Endothelial cell of umbilical vein (primary cell): ENCODE measurements at regions not wholly inside any gene's neighbourhood (a gene's known extent, or its start where the extent isn't known, plus 50 kb on each side); places are given as distances from the start of the nearest gene placed in this dataset.

Experiments
- BruUV-seq: library from RNA; stranded (reverse); fragments of 400-500 nt; replicated peaks from 2 replicates; lab custom pipeline; 2021; lab: Mats Ljungman, UMichigan
- CTCF ChIA-PET: fragments of 300-600, 350-600 bp; sonication (Branson Sonifier 250); formaldehyde crosslinking; loops from one replicate; lab custom pipeline; 2021; ENCODE audit warnings: antibody characterized with exemption, inconsistent platforms; lab: Charles Lee
- POLR2A ChIA-PET: fragments of 300-600, 350-600 bp; sonication (Branson Sonifier 250); formaldehyde crosslinking; loops from one replicate; lab custom pipeline; 2021; ENCODE audit warnings: antibody characterized with exemption, inconsistent platforms; lab: Charles Lee
- DNase-seq: peaks from one replicate; pipeline ENCODE4 v3.0.0-alpha.2; 2011; ENCODE audit warnings: low read depth, low spot score
- FAIRE-seq: peaks from 2 replicates; lab custom pipeline; 2011; peaks lifted over from hg19 to GRCh38; lab: Jason Lieb, UNC
- H2AFZ ChIP-seq: 2 replicates; pipeline ENCODE4 v1.6.0; 2012; ENCODE audit warnings: low read depth, low read length, control low read depth, inconsistent platforms
- H3K27ac ChIP-seq: 2 replicates; pipeline ENCODE4 v1.5.1; 2011; ENCODE audit warnings: low read depth, mild to moderate bottlenecking, control low read depth, low read length, moderate library complexity; ENCODE audit not compliant: insufficient read depth
- H3K27me3 ChIP-seq, 2 experiments: 2 replicates each; pipeline versions ENCODE4 v1.6.0 to v1.6.1; 2011; ENCODE audit warnings: low read length in 2 of 2, mixed read lengths in 1 of 2; ENCODE audit not compliant: control insufficient read depth in 2 of 2, insufficient read depth in 2 of 2
- H3K36me3 ChIP-seq, 2 experiments: 2 replicates in 1 of 2; 3 replicates in 1 of 2; pipeline ENCODE4 v1.5.1; 2011; ENCODE audit warnings: low read length in 2 of 2, mild to moderate bottlenecking in 1 of 2, moderate library complexity in 1 of 2; ENCODE audit not compliant: control insufficient read depth in 2 of 2, insufficient read depth in 2 of 2; ENCODE audit errors: extremely low read depth in 1 of 2
- H3K4me1 ChIP-seq: 3 replicates; pipeline ENCODE4 v1.5.1; 2011; ENCODE audit warnings: mild to moderate bottlenecking, low read length; ENCODE audit not compliant: control insufficient read depth, insufficient read depth; ENCODE audit errors: extremely low read depth
- H3K4me2 ChIP-seq: 2 replicates; pipeline ENCODE4 v1.6.1; 2011; ENCODE audit warnings: low read length, control low read depth, mixed read lengths; ENCODE audit not compliant: insufficient read depth
- H3K4me3 ChIP-seq, 3 experiments: fragments of 200-600 bp in 1 of 3; sonication (generic), shearing (Covaris generic) in 1 of 3; replicated peaks in 1 of 3; 2 replicates each; pipeline ENCODE4 v1.5.1; 2011 to 2016; ENCODE audit warnings: control low read depth in 3 of 3, low read length in 3 of 3, mild to moderate bottlenecking in 2 of 3, inconsistent platforms in 1 of 3, low read depth in 1 of 3, moderate library complexity in 1 of 3; ENCODE audit not compliant: insufficient read depth in 1 of 3
- H3K79me2 ChIP-seq: 2 replicates; pipeline ENCODE4 v1.6.0; 2012; ENCODE audit warnings: low read length, inconsistent platforms; ENCODE audit not compliant: control insufficient read depth, insufficient read depth
- H3K9ac ChIP-seq: replicated peaks from 2 replicates; pipeline ENCODE3; 2011; ENCODE audit warnings: low read length, control low read depth; ENCODE audit not compliant: insufficient read depth; ENCODE audit errors: extremely low read depth
- H3K9me1 ChIP-seq: replicated peaks from 3 replicates; pipeline ENCODE4 v1.6.0; 2011; ENCODE audit warnings: mild to moderate bottlenecking, low read length; ENCODE audit not compliant: control insufficient read depth, insufficient read depth; ENCODE audit errors: extremely low read depth
- H3K9me3 ChIP-seq: replicated peaks from 2 replicates; pipeline ENCODE4 v1.5.1; 2012; ENCODE audit warnings: low read length, inconsistent platforms; ENCODE audit not compliant: control insufficient read depth, insufficient read depth
- H4K20me1 ChIP-seq: replicated peaks from 2 replicates; pipeline ENCODE3; 2011; ENCODE audit warnings: mild to moderate bottlenecking, low read length; ENCODE audit not compliant: control insufficient read depth, insufficient read depth; ENCODE audit errors: extremely low read depth
- EZH2 ChIP-seq: IDR thresholded peaks from 2 replicates; pipeline ENCODE4 v1.6.1; 2012; ENCODE audit warnings: borderline replicate concordance, low read depth, mild to moderate bottlenecking, moderate library complexity, low read length, inconsistent platforms; ENCODE audit not compliant: severe bottlenecking
- FOS ChIP-seq: IDR thresholded peaks from 2 replicates; pipeline ENCODE4 v1.6.1; 2011; ENCODE audit warnings: mild to moderate bottlenecking, low read length, moderate library complexity, borderline replicate concordance; ENCODE audit not compliant: insufficient read depth
- GATA2 ChIP-seq: IDR thresholded peaks from 2 replicates; pipeline ENCODE4 v1.7.0; 2011; ENCODE audit warnings: low read depth, mild to moderate bottlenecking, moderate library complexity, mixed read lengths, low read length; ENCODE audit not compliant: insufficient read length, insufficient read depth
- JUN ChIP-seq: IDR thresholded peaks from 2 replicates; pipeline ENCODE4 v1.6.1; 2011; ENCODE audit warnings: borderline replicate concordance, low read depth; ENCODE audit not compliant: insufficient read length, insufficient read depth
- MYC ChIP-seq: IDR thresholded peaks from one replicate; pipeline ENCODE4 v1.6.1; 2011; ENCODE audit warnings: mild to moderate bottlenecking, low read depth, low read length
- POLR2A ChIP-seq: IDR thresholded peaks from 2 replicates; pipeline ENCODE4 v1.6.1; 2012; ENCODE audit warnings: low read depth, mild to moderate bottlenecking, control low read depth, low read length
- POLR2AphosphoS5 ChIP-seq: IDR thresholded peaks from 2 replicates; pipeline ENCODE4 v1.6.1; 2012; ENCODE audit warnings: low read depth, mild to moderate bottlenecking, control low read depth, low read length, moderate library complexity; ENCODE audit not compliant: insufficient read depth
- dilution Hi-C: fragments of 300-500 bp; cut with MboI; formaldehyde crosslinking; loops from one replicate; pipeline ENCODE4 v1.15.0; 2019; ENCODE audit warnings: low sequenced_read_pairs; ENCODE audit not compliant: extremely low pct_ligation_motif_present
- intact Hi-C: fragments of 100-400 bp; cut with micrococcal nuclease; formaldehyde crosslinking; loops from one replicate; pipeline ENCODE4 v1.10.0; 2022
- TF ChIP-seq, protein P1 (sequence below), 2 donors: IDR thresholded peaks; 1 replicate in 1 of 2; 2 replicates in 1 of 2; pipeline ENCODE4 v1.5.1; 2011; ENCODE audit warnings: low read length in 2 of 2, mild to moderate bottlenecking in 2 of 2, moderate library complexity in 2 of 2, control low read depth in 1 of 2, inconsistent platforms in 1 of 2, low read depth in 1 of 2; ENCODE audit not compliant: insufficient read depth in 1 of 2; ENCODE audit errors: extremely low read depth in 1 of 2
- TF ChIP-seq, protein P2 (sequence below): IDR thresholded peaks from 2 replicates; pipeline ENCODE4 v1.6.1; 2011; ENCODE audit not compliant: insufficient read depth, insufficient read length

DNA sequence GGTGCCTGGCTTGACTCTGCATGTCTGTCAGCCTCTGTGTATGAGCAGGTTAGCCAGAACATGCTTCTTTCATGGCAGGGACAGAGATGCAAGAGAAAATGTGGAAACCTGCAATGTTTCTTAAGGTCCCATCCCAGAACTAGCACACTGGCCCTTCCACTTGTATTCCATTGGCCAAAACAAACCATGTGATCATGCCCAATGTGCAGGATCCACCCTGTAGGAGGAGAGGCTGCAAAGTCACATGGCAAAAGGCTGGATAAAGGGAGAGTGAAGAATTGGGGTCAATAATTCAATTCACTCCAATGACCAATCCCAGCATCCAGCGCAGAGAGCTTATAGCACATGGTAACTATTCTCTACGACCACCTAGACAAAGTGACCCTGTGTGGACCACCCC, 405.5 kb downstream of the MIAT start:
- BruUV-seq, result no TSS peak
- TF ChIP-seq POLR2A (no peak), FOS (no peak), POLR2AphosphoS5 (no peak), EZH2 (no peak), GATA2 (no peak), MYC (no peak), JUN (no peak)
- TF ChIP-seq, protein P1, sequence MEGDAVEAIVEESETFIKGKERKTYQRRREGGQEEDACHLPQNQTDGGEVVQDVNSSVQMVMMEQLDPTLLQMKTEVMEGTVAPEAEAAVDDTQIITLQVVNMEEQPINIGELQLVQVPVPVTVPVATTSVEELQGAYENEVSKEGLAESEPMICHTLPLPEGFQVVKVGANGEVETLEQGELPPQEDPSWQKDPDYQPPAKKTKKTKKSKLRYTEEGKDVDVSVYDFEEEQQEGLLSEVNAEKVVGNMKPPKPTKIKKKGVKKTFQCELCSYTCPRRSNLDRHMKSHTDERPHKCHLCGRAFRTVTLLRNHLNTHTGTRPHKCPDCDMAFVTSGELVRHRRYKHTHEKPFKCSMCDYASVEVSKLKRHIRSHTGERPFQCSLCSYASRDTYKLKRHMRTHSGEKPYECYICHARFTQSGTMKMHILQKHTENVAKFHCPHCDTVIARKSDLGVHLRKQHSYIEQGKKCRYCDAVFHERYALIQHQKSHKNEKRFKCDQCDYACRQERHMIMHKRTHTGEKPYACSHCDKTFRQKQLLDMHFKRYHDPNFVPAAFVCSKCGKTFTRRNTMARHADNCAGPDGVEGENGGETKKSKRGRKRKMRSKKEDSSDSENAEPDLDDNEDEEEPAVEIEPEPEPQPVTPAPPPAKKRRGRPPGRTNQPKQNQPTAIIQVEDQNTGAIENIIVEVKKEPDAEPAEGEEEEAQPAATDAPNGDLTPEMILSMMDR (IDR thresholded peaks at IDR 0.05; ENCODE audit: extremely low read depth in 1 of 2, insufficient read depth in 1 of 2, low read depth in 1 of 2, low read length in 2 of 2), result no peak
- TF ChIP-seq, protein P2, sequence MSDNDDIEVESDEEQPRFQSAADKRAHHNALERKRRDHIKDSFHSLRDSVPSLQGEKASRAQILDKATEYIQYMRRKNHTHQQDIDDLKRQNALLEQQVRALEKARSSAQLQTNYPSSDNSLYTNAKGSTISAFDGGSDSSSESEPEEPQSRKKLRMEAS, result no peak
- Histone ChIP-seq H3K4me3 (no peak overlapping the region), H3K27me3 (peaks cover 10 to 23% of the 10 kb centered on the region in 2 experiments), H3K4me2 (no peak overlapping the region), H2AFZ (no peak overlapping the region), H3K9me1 (no peaks in the 10 kb centered on the region), H3K36me3 (no peaks in the 10 kb centered on the region), H3K27ac (no peak overlapping the region), H3K9ac (no peak overlapping the region), H4K20me1 (no peaks in the 10 kb centered on the region), H3K79me2 (no peaks in the 10 kb centered on the region), H3K4me1 (no peaks in the 10 kb centered on the region), H3K9me3 (no peaks in the 10 kb centered on the region)
- dilution Hi-C loops, result no loop called here
- intact Hi-C loops, result no loop called here
- ChIA-PET CTCF (interaction anchor here (1.0 kb wide), 1 partner anchor 17 kb away, joined by 3 read pairs; no protein-coding TSS in a partner anchor), POLR2A (no interaction called here)
- DNase-seq, result no peak
- FAIRE-seq, result no peak
